ENCODE measurements at regions not wholly inside any gene's neighbourhood (a gene's known extent, or its start where the extent isn't known, plus 50 kb on each side); places are given as distances from the start of the nearest gene placed in this dataset.

DNA sequence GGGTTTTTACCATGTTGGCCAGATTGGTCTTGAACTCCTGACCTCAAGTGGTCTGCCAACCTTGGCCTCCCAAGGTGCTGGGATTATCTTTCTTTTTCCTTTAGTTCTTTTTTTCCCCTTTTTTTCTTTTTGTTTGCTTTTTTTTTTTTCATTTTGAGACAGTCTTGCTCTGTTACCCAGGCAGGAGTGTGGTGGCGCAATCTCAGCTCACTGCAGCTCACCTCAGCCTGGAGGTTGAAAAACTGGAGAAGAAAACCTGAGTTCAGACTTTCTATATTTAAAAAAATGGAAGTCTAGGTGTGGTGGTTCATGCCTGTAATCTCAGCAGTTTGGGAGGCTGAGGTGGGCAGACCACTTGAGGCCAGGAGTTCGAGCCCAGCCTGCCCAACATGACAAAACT, 181.1 kb upstream of the HS3ST1 start:
- TF ChIP-seq, protein P1, sequence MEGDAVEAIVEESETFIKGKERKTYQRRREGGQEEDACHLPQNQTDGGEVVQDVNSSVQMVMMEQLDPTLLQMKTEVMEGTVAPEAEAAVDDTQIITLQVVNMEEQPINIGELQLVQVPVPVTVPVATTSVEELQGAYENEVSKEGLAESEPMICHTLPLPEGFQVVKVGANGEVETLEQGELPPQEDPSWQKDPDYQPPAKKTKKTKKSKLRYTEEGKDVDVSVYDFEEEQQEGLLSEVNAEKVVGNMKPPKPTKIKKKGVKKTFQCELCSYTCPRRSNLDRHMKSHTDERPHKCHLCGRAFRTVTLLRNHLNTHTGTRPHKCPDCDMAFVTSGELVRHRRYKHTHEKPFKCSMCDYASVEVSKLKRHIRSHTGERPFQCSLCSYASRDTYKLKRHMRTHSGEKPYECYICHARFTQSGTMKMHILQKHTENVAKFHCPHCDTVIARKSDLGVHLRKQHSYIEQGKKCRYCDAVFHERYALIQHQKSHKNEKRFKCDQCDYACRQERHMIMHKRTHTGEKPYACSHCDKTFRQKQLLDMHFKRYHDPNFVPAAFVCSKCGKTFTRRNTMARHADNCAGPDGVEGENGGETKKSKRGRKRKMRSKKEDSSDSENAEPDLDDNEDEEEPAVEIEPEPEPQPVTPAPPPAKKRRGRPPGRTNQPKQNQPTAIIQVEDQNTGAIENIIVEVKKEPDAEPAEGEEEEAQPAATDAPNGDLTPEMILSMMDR (IDR thresholded peaks at IDR 0.05) = no peak
- TF ChIP-seq POLR2A (IDR thresholded peaks at IDR 0.05) = no peak
